ENCODE measurements at regions not wholly inside any gene's neighbourhood (a gene's known extent, or its start where the extent isn't known, plus 50 kb on each side); places are given as distances from the start of the nearest gene placed in this dataset.

- H3K9me3 ChIP-seq (ENCODE audit: control insufficient read depth, low read length) = no peaks in the 10 kb centered on the region
- no peaks in the 10 kb centered on the region for H3K4me1 ChIP-seq (ENCODE audit: control insufficient read depth, insufficient read depth, low read length)
- H3K27ac ChIP-seq (ENCODE audit: insufficient read depth, low read depth, low read length, poor library complexity, severe bottlenecking) = no peak overlapping the region
- WGBS, 2 experiments = 92 to 94% methylated on average over 8 of the region's 8 CpGs
- no peaks in the 10 kb centered on the region for H3K36me3 ChIP-seq (ENCODE audit: control insufficient read depth, insufficient read depth, low read length)
- no peak overlapping the region for H3K4me3 ChIP-seq (ENCODE audit: insufficient read depth, low read depth, low read length)
- no peaks in the 10 kb centered on the region for H3K27me3 ChIP-seq (ENCODE audit: control insufficient read depth, insufficient read depth, low read length, poor library complexity, severe bottlenecking)
Observed at GRCh38 chr20:22520381-22520780, 64.0 kb downstream of the FOXA2 start.

GRCh38 chr20:22515264-22515663 lies 69.1 kb downstream of the FOXA2 start:
- H3K27me3 ChIP-seq (ENCODE audit: control insufficient read depth, insufficient read depth, low read length, poor library complexity, severe bottlenecking) = no peaks in the 10 kb centered on the region
- no peaks in the 10 kb centered on the region for H3K36me3 ChIP-seq (ENCODE audit: control insufficient read depth, insufficient read depth, low read length)
- WGBS, 2 experiments = 84 to 89% methylated on average over 5 of the region's 5 CpGs
- H3K4me3 ChIP-seq (ENCODE audit: insufficient read depth, low read depth, low read length) = no peak overlapping the region
- H3K4me1 ChIP-seq (ENCODE audit: control insufficient read depth, insufficient read depth, low read length) = peaks cover 6% of the 10 kb centered on the region
- no peak overlapping the region for H3K27ac ChIP-seq (ENCODE audit: insufficient read depth, low read depth, low read length, poor library complexity, severe bottlenecking)
- no peaks in the 10 kb centered on the region for H3K9me3 ChIP-seq (ENCODE audit: control insufficient read depth, low read length)

DNA sequence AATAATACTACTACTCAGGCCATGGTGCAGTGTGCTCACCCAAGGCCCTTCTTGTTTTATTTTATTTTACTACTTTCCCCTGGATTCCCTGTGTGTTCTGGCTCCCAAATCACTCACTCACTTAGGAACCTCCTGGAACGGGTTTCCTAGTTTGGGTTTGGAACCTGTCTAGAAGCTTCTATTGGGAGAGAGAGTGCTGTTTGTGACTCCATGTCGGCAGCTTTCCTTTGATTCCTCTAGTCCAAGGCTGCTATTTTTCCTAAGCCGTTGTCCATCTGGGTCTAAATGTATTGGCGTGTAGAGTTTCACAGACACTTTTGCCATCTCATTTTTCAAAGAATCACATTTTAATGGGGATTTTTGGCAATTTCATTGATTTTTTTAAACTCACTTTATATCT lies 70.8 kb downstream of the FOXA2 start:
- 89 to 93% methylated on average over 4 of the region's 4 CpGs for WGBS, 2 experiments
- peaks cover 6% of the 10 kb centered on the region for H3K4me1 ChIP-seq (ENCODE audit: control insufficient read depth, insufficient read depth, low read length)
- no peak overlapping the region for H3K27ac ChIP-seq (ENCODE audit: insufficient read depth, low read depth, low read length, poor library complexity, severe bottlenecking)
- no peak overlapping the region for H3K4me3 ChIP-seq (ENCODE audit: insufficient read depth, low read depth, low read length)
- H3K9me3 ChIP-seq (ENCODE audit: control insufficient read depth, low read length) = no peaks in the 10 kb centered on the region
- no peaks in the 10 kb centered on the region for H3K27me3 ChIP-seq (ENCODE audit: control insufficient read depth, insufficient read depth, low read length, poor library complexity, severe bottlenecking)
- H3K36me3 ChIP-seq (ENCODE audit: control insufficient read depth, insufficient read depth, low read length) = no peaks in the 10 kb centered on the region

DNA sequence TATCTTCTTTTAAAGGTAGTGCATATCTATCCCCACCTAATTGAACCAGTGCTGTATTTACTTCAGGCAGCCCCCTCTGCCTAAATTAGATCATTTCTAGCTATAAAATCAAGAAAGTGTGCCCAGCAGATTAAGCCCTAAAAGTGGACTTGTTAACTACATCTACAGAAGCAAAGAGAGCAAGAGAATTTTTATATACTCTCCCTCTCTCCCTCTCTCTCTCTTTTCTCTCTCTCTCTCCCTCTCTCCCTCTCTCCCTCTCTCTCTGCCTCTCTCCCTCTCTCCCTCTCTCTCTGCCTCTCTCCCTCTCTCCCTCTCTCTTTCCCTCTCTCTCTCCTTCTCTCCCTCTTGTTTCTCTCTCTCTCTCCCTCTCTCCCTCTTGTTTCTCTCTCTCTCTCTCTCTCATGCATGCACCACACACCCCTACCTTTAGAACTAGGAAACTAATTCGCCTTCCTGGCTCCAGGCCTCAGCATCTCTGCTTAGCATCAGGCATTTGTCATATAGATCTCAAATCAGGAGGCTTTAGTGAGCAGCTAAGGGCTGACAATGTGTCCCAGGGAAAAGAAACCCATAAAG lies 71.4 kb downstream of the FOXA2 start:
- 90 to 92% methylated on average over 1 of the region's 1 CpG for WGBS, 2 experiments
- Histone ChIP-seq H3K27me3 (ENCODE audit: control insufficient read depth, insufficient read depth, low read length, poor library complexity, severe bottlenecking) (no peaks in the 10 kb centered on the region), H3K4me1 (ENCODE audit: control insufficient read depth, insufficient read depth, low read length) (peaks cover 6% of the 10 kb centered on the region), H3K9me3 (ENCODE audit: control insufficient read depth, low read length) (no peaks in the 10 kb centered on the region), H3K4me3 (ENCODE audit: insufficient read depth, low read depth, low read length) (no peak overlapping the region), H3K27ac (ENCODE audit: insufficient read depth, low read depth, low read length, poor library complexity, severe bottlenecking) (no peak overlapping the region), H3K36me3 (ENCODE audit: control insufficient read depth, insufficient read depth, low read length) (no peaks in the 10 kb centered on the region)

DNA sequence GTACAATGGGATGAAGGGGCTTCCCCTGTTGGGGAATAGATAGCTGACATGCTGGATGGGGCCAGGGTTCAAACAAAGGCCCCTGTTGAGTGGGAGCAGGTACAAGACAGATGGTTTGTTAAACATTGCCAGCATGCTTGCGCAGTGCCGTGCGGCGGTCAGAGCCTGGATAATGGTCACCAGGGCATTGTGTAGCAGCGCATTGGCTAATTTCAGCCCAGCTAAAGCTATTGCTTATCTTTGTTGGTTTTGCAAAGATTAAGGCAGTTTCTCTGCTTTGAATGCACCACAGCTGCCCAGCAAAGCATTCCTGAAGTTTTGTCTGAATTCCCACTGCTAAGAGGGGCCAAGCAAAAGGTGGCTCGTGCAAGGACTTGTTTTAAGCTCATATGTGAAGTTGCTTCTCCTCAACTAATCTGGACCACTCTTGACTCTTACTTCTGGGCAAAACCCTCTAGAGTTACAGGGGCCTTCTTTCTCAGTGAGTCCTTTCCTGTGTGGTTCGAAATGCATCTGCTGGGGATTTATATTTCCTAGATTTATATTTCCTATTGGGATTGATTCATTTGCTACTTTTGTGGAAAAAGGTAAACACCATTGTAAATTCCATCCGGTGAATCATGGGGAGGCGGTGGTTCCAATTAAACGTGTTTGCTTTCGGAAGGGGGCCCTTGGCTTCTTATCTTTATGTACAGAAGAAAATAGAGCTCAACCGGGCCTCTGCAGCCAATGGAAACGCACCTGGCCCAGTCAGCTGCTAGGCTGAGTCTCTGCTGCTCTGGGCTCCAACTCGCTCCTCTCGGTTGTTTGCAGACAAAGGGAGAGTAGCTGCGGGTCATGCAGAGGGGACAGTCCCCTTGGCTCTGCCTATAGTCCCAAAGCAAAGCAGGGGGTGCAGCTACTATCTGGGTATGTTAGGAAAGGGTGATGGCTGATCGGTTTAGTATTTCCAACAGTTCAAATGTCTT lies 72.1 kb downstream of the FOXA2 start:
- Histone ChIP-seq H3K36me3 (ENCODE audit: control insufficient read depth, insufficient read depth, low read length) (no peaks in the 10 kb centered on the region), H3K4me1 (ENCODE audit: control insufficient read depth, insufficient read depth, low read length) (peaks cover 6% of the 10 kb centered on the region), H3K9me3 (ENCODE audit: control insufficient read depth, low read length) (no peaks in the 10 kb centered on the region), H3K27ac (ENCODE audit: insufficient read depth, low read depth, low read length, poor library complexity, severe bottlenecking) (no peak overlapping the region), H3K4me3 (ENCODE audit: insufficient read depth, low read depth, low read length) (no peak overlapping the region), H3K27me3 (ENCODE audit: control insufficient read depth, insufficient read depth, low read length, poor library complexity, severe bottlenecking) (no peaks in the 10 kb centered on the region)
- 61 to 63% methylated on average over 16 to 17 of the region's 17 CpGs for WGBS, 2 experiments

DNA sequence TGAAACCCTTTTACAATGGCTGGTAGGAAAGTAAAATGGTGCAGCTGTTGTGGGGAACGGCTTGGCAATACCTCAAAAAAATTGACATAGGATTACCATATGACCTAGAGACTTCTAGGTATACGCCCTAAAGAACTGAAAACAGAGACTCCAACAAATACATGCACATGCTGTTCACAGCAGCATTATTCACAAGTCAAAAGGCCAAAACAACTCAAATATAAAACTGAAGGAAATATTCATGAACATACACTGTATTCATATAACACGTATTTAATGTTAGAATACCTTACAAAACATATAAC lies 74.6 kb downstream of the FOXA2 start:
- H3K9me3 ChIP-seq (ENCODE audit: control insufficient read depth, low read length) = no peaks in the 10 kb centered on the region
- H3K27ac ChIP-seq (ENCODE audit: insufficient read depth, low read depth, low read length, poor library complexity, severe bottlenecking) = no peak overlapping the region
- WGBS, 2 experiments = 91 to 96% methylated on average over 2 to 3 of the region's 3 CpGs
- H3K4me3 ChIP-seq (ENCODE audit: insufficient read depth, low read depth, low read length) = no peak overlapping the region
- H3K36me3 ChIP-seq (ENCODE audit: control insufficient read depth, insufficient read depth, low read length) = no peaks in the 10 kb centered on the region
- H3K4me1 ChIP-seq (ENCODE audit: control insufficient read depth, insufficient read depth, low read length) = peaks cover 6% of the 10 kb centered on the region
- H3K27me3 ChIP-seq (ENCODE audit: control insufficient read depth, insufficient read depth, low read length, poor library complexity, severe bottlenecking) = no peaks in the 10 kb centered on the region

GRCh38 chr20:22509090-22509842 lies 75.1 kb downstream of the FOXA2 start:
- H3K27ac ChIP-seq (ENCODE audit: insufficient read depth, low read depth, low read length, poor library complexity, severe bottlenecking) = no peak overlapping the region
- H3K4me1 ChIP-seq (ENCODE audit: control insufficient read depth, insufficient read depth, low read length) = peaks cover 6% of the 10 kb centered on the region
- 93 to 94% methylated on average over 7 of the region's 7 CpGs for WGBS, 2 experiments
- no peaks in the 10 kb centered on the region for H3K27me3 ChIP-seq (ENCODE audit: control insufficient read depth, insufficient read depth, low read length, poor library complexity, severe bottlenecking)
- H3K36me3 ChIP-seq (ENCODE audit: control insufficient read depth, insufficient read depth, low read length) = no peaks in the 10 kb centered on the region
- H3K4me3 ChIP-seq (ENCODE audit: insufficient read depth, low read depth, low read length) = no peak overlapping the region
- H3K9me3 ChIP-seq (ENCODE audit: control insufficient read depth, low read length) = no peaks in the 10 kb centered on the region

- WGBS, 2 experiments = 66 to 73% methylated on average over 7 of the region's 7 CpGs
- peaks cover 6% of the 10 kb centered on the region for H3K4me1 ChIP-seq (ENCODE audit: control insufficient read depth, insufficient read depth, low read length)
- H3K4me3 ChIP-seq (ENCODE audit: insufficient read depth, low read depth, low read length) = no peak overlapping the region
- H3K9me3 ChIP-seq (ENCODE audit: control insufficient read depth, low read length) = no peaks in the 10 kb centered on the region
- H3K36me3 ChIP-seq (ENCODE audit: control insufficient read depth, insufficient read depth, low read length) = no peaks in the 10 kb centered on the region
- no peaks in the 10 kb centered on the region for H3K27me3 ChIP-seq (ENCODE audit: control insufficient read depth, insufficient read depth, low read length, poor library complexity, severe bottlenecking)
- H3K27ac ChIP-seq (ENCODE audit: insufficient read depth, low read depth, low read length, poor library complexity, severe bottlenecking) = no peak overlapping the region
Observed at GRCh38 chr20:22508426-22508825, 75.9 kb downstream of the FOXA2 start.

GRCh38 chr20:22507240-22507961 lies 77.0 kb downstream of the FOXA2 start:
- no peaks in the 10 kb centered on the region for H3K27me3 ChIP-seq (ENCODE audit: control insufficient read depth, insufficient read depth, low read length, poor library complexity, severe bottlenecking)
- no peaks in the 10 kb centered on the region for H3K36me3 ChIP-seq (ENCODE audit: control insufficient read depth, insufficient read depth, low read length)
- no peaks in the 10 kb centered on the region for H3K9me3 ChIP-seq (ENCODE audit: control insufficient read depth, low read length)
- 90 to 91% methylated on average over 5 of the region's 5 CpGs for WGBS, 2 experiments
- peaks cover 6% of the 10 kb centered on the region for H3K4me1 ChIP-seq (ENCODE audit: control insufficient read depth, insufficient read depth, low read length)
- no peak overlapping the region for H3K4me3 ChIP-seq (ENCODE audit: insufficient read depth, low read depth, low read length)
- H3K27ac ChIP-seq (ENCODE audit: insufficient read depth, low read depth, low read length, poor library complexity, severe bottlenecking) = no peak overlapping the region

Data from ectodermal cell (in vitro differentiated cells).